ENCODE measurements at regions not wholly inside any gene's neighbourhood (a gene's known extent, or its start where the extent isn't known, plus 50 kb on each side); places are given as distances from the start of the nearest gene placed in this dataset.

GRCh38 chr20:57943950-57944349 is 234.1 kb upstream of the PMEPA1 start:
- no peak for DNase-seq (ENCODE audit: low spot score in 2 of 2)
- no peak overlapping the region for H3K27ac ChIP-seq
- 79 to 89% methylated on average over 7 of the region's 7 CpGs for WGBS, 2 donors
- no peak overlapping the region for H3K4me3 ChIP-seq
- H3K4me1 ChIP-seq: peaks cover 0 to 9% (median 2%) of the 10 kb centered on the region in 4 donors
- H3K36me3 ChIP-seq: no peaks in the 10 kb centered on the region
- TF ChIP-seq POLR2A (IDR thresholded peaks at IDR 0.05) (no peak), CTCF (IDR thresholded peaks at IDR 0.05) (no peak), EP300 (IDR thresholded peaks at IDR 0.05) (no peak)
- no peaks in the 10 kb centered on the region for H3K27me3 ChIP-seq
- H3K9me3 ChIP-seq: no peaks in the 10 kb centered on the region

DNA sequence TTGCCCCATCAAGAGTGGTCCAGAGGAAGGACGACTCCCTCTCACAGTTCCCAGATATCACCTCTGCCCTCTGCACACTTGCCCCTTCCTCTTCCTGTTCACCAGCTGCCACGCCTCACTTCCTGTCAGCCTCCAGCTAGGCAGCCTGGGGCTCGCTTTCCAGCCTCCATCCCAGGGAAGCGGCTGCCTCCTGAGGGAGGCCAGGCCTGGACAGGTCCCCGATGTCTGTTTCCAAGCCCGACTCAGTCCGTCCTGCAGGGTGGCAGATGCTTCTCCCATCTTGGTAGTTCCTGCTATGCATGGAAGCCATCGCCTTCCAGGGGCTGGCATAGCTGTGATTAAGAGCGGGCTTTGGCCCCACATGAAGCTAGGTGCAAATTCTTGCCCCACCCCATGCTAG is 233.5 kb upstream of the PMEPA1 start:
- no peaks in the 10 kb centered on the region for H3K9me3 ChIP-seq
- no peak for DNase-seq (ENCODE audit: low spot score in 2 of 2)
- H3K36me3 ChIP-seq: no peaks in the 10 kb centered on the region
- H3K27me3 ChIP-seq: no peaks in the 10 kb centered on the region
- TF ChIP-seq EP300 (IDR thresholded peaks at IDR 0.05) (no peak), POLR2A (IDR thresholded peaks at IDR 0.05) (no peak), CTCF (IDR thresholded peaks at IDR 0.05) (no peak)
- H3K4me3 ChIP-seq: no peak overlapping the region
- H3K4me1 ChIP-seq: peaks cover 0 to 9% (median 2%) of the 10 kb centered on the region in 4 donors
- WGBS, 2 donors: 90 to 94% methylated on average over 9 of the region's 9 CpGs
- H3K27ac ChIP-seq: no peak overlapping the region

DNA sequence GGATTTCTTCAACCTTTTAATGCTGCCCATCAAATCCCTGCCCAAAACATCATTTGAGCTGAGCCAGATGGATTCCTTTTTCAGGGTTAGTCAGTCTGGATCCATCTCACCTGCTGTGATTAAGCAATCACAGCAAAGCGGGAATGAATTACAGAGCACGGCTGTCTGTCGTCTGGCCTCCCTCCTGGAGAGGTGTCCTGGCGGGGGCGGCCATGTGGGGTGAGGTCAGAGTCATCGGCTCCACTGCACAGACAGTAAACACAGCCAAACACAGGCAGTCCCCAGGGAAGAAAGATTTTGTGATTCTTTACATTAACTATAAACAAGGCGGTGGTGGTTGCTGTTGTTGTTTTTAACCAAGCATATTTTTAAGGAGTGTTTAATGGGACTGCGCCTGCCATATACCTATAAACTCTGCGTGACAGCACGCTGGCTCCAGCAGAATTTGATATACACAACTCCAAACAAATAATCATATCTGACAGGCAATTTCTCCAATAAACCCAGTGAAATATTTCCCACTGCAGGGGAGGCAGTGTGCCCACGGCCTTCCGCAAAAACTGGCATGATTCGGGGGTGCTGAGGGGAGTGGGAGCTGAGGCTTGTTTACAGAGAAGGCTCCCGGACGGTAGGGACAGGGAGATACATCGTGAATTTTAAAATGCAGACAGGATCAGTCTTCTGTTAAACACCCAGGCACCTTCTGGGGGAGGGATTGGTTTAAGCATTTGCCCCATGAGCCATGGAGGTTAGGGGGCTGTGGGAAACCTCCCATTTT is 232.0 kb upstream of the PMEPA1 start:
- no peaks in the 10 kb centered on the region for H3K9me3 ChIP-seq
- DNase-seq (ENCODE audit: low spot score in 2 of 2): no peak
- H3K27ac ChIP-seq: no peak overlapping the region
- H3K27me3 ChIP-seq: no peaks in the 10 kb centered on the region
- H3K36me3 ChIP-seq: no peaks in the 10 kb centered on the region
- no peak overlapping the region for H3K4me3 ChIP-seq
- H3K4me1 ChIP-seq: peaks cover 0 to 3% (median 0%) of the 10 kb centered on the region in 4 donors
- WGBS, 2 donors: 78 to 89% methylated on average over 16 of the region's 16 CpGs
- TF ChIP-seq EP300 (IDR thresholded peaks at IDR 0.05): no peak
- no peak for TF ChIP-seq POLR2A (IDR thresholded peaks at IDR 0.05)
- no peak for TF ChIP-seq CTCF (IDR thresholded peaks at IDR 0.05)

DNA sequence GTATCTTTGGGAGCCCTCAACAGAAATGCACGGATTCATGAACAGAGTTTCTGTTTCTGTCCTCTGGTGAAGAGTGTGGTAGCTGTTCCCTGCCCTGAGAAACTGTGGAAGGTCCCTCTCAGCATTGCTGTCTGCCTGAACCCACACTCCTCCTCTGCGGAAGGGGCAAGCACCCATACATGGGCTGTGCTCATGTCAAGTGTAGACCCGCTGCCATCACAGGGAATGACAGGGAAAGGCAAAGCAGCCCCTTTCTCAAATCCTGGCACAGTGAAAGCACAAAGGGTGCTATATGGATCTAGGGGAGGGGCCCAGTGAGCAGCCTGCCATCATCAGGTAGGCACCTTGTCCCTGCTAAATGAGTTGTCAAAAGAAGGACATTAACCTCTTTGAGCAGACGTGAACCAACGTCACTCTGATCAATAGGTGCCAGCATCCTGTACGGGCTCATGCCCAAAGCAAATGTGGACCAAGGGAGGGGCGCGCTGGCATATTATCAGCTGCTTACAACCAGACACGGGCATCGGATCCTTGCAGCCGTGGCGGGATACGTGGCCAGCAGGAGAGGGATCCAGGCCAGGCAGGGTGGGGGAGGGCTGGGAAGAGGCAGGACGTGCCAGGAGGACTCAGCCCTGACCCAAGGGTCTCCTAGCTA is 231.2 kb upstream of the PMEPA1 start:
- TF ChIP-seq EP300 (IDR thresholded peaks at IDR 0.05) (no peak), CTCF (IDR thresholded peaks at IDR 0.05) (no peak), POLR2A (IDR thresholded peaks at IDR 0.05) (no peak)
- H3K27ac ChIP-seq: no peak overlapping the region
- no peak overlapping the region for H3K4me3 ChIP-seq
- no peaks in the 10 kb centered on the region for H3K27me3 ChIP-seq
- H3K4me1 ChIP-seq: peaks cover 0 to 3% (median 0%) of the 10 kb centered on the region in 4 donors
- WGBS, 2 donors: 79 to 85% methylated on average over 12 to 14 of the region's 14 CpGs
- H3K9me3 ChIP-seq: no peaks in the 10 kb centered on the region
- DNase-seq (ENCODE audit: low spot score in 2 of 2): no peak
- no peaks in the 10 kb centered on the region for H3K36me3 ChIP-seq

GRCh38 chr20:57940376-57940775 is 230.6 kb upstream of the PMEPA1 start:
- no peak for TF ChIP-seq POLR2A (IDR thresholded peaks at IDR 0.05)
- TF ChIP-seq CTCF (IDR thresholded peaks at IDR 0.05): no peak
- TF ChIP-seq EP300 (IDR thresholded peaks at IDR 0.05): no peak
- no peaks in the 10 kb centered on the region for H3K27me3 ChIP-seq
- H3K9me3 ChIP-seq: no peaks in the 10 kb centered on the region
- peaks cover 0 to 3% (median 0%) of the 10 kb centered on the region in 4 donors for H3K4me1 ChIP-seq
- 96 to 98% methylated on average over 3 to 4 of the region's 4 CpGs for WGBS, 2 donors
- H3K4me3 ChIP-seq: no peak overlapping the region
- DNase-seq (ENCODE audit: low spot score in 2 of 2): no peak
- H3K27ac ChIP-seq: no peak overlapping the region
- H3K36me3 ChIP-seq: no peaks in the 10 kb centered on the region

Measured in tibial nerve (tissue), 4 donors.